Body of pancreas (tissue), 4 donors: ENCODE measurements at regions not wholly inside any gene's neighbourhood (a gene's known extent, or its start where the extent isn't known, plus 50 kb on each side); places are given as distances from the start of the nearest gene placed in this dataset.

Source experiments
- ATAC-seq: fragments of 150-250 bp; one replicate; pipeline ENCODE4 v1.9.1; 2016
- DNase-seq, 4 donors: peaks; one replicate each; pipeline ENCODE4 v3.0.0-alpha.2; 2019
- H3K27ac ChIP-seq, 4 donors: fragments of 200-600 bp; sonication (generic); 1 replicate in 3 of 4; 2 replicates in 1 of 4; pipeline versions ENCODE4 v1.5.1 to v1.6.1; 2016 to 2019; ENCODE audit warnings: mild to moderate bottlenecking in 1 of 4, mixed read lengths in 1 of 4, moderate library complexity in 1 of 4
- H3K27me3 ChIP-seq, 2 donors: fragments of 200-600 bp; sonication (generic); one replicate each; pipeline ENCODE4 v1.6.0; 2016; ENCODE audit warnings: mild to moderate bottlenecking in 1 of 2
- H3K36me3 ChIP-seq, 2 donors: fragments of 200-600 bp; sonication (generic); replicated peaks in 1 of 2; 2 replicates each; pipeline ENCODE4 v1.5.1; 2016; ENCODE audit warnings: low read depth in 2 of 2; ENCODE audit not compliant: insufficient read depth in 1 of 2
- H3K4me1 ChIP-seq: fragments of 200-600 bp; sonication (generic); one replicate; pipeline ENCODE4 v1.6.0; 2016
- H3K4me3 ChIP-seq, 2 donors: fragments of 200-600 bp; sonication (generic); 1 replicate in 1 of 2; 2 replicates in 1 of 2; pipeline ENCODE4 v1.5.1; 2016 to 2019
- H3K9me3 ChIP-seq, 3 donors: fragments of 200-600 bp; sonication (generic); 1 replicate in 2 of 3; 2 replicates in 1 of 3; pipeline ENCODE4 v1.5.1; 2016
- CTCF ChIP-seq, 7 experiments: fragments of 450-650 bp in 4 of 7; fragments of 200-600 bp in 3 of 7; sonication (generic) in 3 of 7; IDR thresholded peaks; one replicate each; pipeline ENCODE4 v1.5.1; 2016 to 2019; ENCODE audit warnings: antibody characterized with exemption in 7 of 7
- POLR2A ChIP-seq, 3 donors: fragments of 450-650 bp; IDR thresholded peaks; one replicate each; pipeline ENCODE4 v1.6.1; 2016; ENCODE audit warnings: antibody characterized with exemption in 3 of 3, mild to moderate bottlenecking in 2 of 3
- WGBS, 2 donors: methylation state at CpG; one replicate each; pipeline ENCODE4 v1.1.5; 2017; 5-methylcytosine and 5-hydroxymethylcytosine counted together
- intact Hi-C: fragments of 100-400 bp; cut with DNase I; formaldehyde crosslinking; loops from one replicate; pipeline ENCODE4 v1.15.1; 2023

- ATAC-seq (no peak), DNase-seq (no peak)
- Histone ChIP-seq H3K4me1 (no peaks in the 10 kb centered on the region), H3K4me3 (no peak overlapping the region), H3K36me3 (no peaks in the 10 kb centered on the region), H3K27me3 (no peaks in the 10 kb centered on the region), H3K27ac (no peak overlapping the region), H3K9me3 (no peaks in the 10 kb centered on the region)
- intact Hi-C loops = no loop called here
- no peak for TF ChIP-seq POLR2A (IDR thresholded peaks at IDR 0.05)
- no peak for TF ChIP-seq CTCF (IDR thresholded peaks at IDR 0.05)
- 67 to 83% methylated on average over 10 of the region's 10 CpGs for WGBS, 2 donors
Observed at GRCh38 chr5:116759860-116760640, 185.4 kb upstream of the SEMA6A start.

DNA sequence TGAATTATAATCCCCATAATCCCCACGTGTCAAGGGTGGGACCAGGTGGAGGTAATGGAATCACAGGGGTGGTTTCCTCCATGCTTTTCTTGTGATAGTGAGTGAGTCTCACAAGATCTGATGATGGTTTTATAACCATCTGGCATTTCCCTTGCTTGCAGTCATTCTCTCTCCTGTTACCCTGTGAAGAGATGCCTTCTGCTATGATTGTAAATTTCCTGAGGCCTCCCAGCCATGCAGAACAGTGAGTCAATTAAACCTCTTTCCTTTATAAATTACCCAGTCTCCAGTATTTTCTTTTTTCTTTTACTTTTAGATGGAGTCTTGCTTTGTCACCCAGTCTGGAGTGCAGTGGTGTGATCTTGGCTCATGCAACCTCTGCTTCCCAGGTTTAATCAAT, 182.7 kb upstream of the SEMA6A start:
- DNase-seq (no peak), ATAC-seq (no peak)
- Histone ChIP-seq H3K4me1 (no peaks in the 10 kb centered on the region), H3K36me3 (no peaks in the 10 kb centered on the region), H3K4me3 (no peak overlapping the region), H3K9me3 (no peaks in the 10 kb centered on the region), H3K27ac (no peak overlapping the region), H3K27me3 (no peaks in the 10 kb centered on the region)
- TF ChIP-seq POLR2A (IDR thresholded peaks at IDR 0.05) (no peak), CTCF (IDR thresholded peaks at IDR 0.05) (no peak)
- 27 to 48% methylated on average over 1 of the region's 1 CpG for WGBS, 2 donors
- intact Hi-C loops = no loop called here

GRCh38 chr5:116756531-116756930, 181.9 kb upstream of the SEMA6A start:
- Histone ChIP-seq H3K36me3 (no peaks in the 10 kb centered on the region), H3K27me3 (no peaks in the 10 kb centered on the region), H3K4me3 (no peak overlapping the region), H3K4me1 (no peaks in the 10 kb centered on the region), H3K9me3 (no peaks in the 10 kb centered on the region), H3K27ac (no peak overlapping the region)
- 80 to 100% methylated on average over 1 of the region's 1 CpG for WGBS, 2 donors
- DNase-seq = no peak
- no peak for ATAC-seq
- TF ChIP-seq CTCF (IDR thresholded peaks at IDR 0.05) (no peak), POLR2A (IDR thresholded peaks at IDR 0.05) (no peak)
- intact Hi-C loops = no loop called here

DNA sequence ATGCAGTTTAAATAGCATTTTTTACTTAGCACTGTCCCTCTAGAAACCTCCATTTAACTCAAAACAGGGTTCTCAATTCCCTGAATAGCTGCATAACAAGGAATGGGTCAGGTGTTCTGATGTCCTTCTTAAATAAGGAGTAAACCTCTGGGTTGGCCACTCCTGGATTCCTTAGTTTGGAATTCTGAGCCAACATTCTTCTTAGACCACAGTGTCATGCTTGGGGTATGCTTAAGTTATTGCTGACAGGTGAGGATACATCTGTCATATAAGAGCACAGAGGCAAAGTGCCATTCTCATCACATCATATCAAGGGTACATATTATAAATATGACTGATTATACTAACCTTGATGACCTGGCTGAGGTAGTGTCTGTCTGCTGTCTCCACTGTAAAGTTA, 179.9 kb upstream of the SEMA6A start:
- no peaks in the 10 kb centered on the region for H3K36me3 ChIP-seq
- DNase-seq (no peak), ATAC-seq (no peak)
- H3K9me3 ChIP-seq = no peaks in the 10 kb centered on the region
- intact Hi-C loops = no loop called here
- H3K4me3 ChIP-seq = no peak overlapping the region
- TF ChIP-seq POLR2A (IDR thresholded peaks at IDR 0.05) (no peak), CTCF (IDR thresholded peaks at IDR 0.05) (no peak)
- H3K27ac ChIP-seq = no peak overlapping the region
- H3K4me1 ChIP-seq = no peaks in the 10 kb centered on the region
- H3K27me3 ChIP-seq = no peaks in the 10 kb centered on the region

DNA sequence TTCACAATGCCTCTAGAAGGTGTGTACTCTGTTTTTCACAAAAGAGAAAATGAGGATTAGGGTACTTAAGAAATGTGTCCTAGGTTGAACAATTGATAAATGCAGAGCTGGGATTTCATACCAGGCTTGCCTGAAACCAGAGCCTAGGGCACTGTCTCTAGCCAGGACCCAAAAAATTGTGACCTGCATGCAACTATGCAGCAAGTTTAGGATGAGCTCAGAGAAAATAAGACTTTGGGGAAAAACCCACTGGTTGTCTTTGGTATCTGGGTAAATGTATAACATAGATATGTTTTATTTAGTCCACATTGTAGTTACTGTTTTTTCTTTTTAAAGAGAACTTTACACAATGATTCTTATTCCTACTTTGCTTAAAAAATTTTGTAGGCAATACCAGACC, 177.1 kb upstream of the SEMA6A start:
- intact Hi-C loops = no loop called here
- no peak for ATAC-seq
- Histone ChIP-seq H3K4me3 (no peak overlapping the region), H3K27ac (no peak overlapping the region), H3K27me3 (no peaks in the 10 kb centered on the region), H3K9me3 (no peaks in the 10 kb centered on the region), H3K4me1 (no peaks in the 10 kb centered on the region), H3K36me3 (no peaks in the 10 kb centered on the region)
- no peak for DNase-seq
- TF ChIP-seq CTCF (IDR thresholded peaks at IDR 0.05) = no peak
- no peak for TF ChIP-seq POLR2A (IDR thresholded peaks at IDR 0.05)
